NCI-H2029 treated with DMSO at 0.1 percent for 48 hours (cell line): ENCODE measurements at regions not wholly inside any gene's neighbourhood (a gene's known extent, or its start where the extent isn't known, plus 50 kb on each side); places are given as distances from the start of the nearest gene placed in this dataset.
A peak's percentile ranks its signal among the peaks of the same experiment; 100 is the strongest.

Source experiments
- DNase-seq: peaks from one replicate; lab custom pipeline; 2025; lab: John Stamatoyannopoulos, UW

DNA sequence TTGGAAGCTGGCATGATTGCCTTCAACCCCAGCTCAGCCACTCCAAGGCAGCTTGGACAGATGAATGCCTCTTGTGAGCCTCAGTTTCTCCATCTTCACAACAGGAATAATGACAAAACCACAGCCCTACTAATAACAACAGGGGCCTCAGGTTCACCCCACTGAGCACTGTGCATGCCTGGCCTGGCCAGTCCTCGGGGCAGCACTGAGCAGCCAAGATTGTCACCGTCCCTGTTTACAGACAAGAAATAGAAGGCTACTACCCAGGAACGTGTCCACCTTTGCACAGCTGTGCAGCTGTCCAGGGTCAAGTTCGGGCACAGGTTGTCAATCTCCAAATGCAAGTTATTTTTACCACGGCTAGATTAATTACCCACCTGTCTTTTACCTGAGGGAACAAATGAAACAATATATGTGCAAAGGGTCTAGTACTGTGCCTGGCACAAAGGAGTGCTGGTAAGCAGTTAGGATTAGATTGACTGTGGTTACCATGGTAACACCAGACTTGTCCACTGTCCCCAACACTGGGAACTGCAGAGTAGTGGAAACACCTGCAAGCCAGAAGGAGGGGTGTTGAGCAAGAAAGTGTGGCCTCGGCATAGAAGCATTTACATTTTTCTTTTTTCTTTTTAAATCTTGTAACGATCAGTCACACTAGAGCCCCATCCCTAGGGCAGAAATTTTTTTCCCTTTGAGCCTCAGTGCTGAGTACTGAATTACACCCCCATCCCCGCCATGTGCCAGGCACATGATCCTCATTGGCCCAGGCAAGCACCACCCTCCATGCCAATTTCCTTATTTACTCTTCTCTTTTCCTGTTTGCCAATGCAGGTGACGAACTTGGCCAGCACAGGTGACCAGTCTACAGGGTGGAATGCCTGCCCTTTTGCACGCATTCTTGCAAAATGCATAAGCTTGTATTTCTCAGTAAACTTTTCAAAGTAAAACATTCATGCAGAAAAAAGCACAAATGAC lies 66.3 kb upstream of the SLC6A6 start:
- DNase-seq, result peak; percentile 95

DNA sequence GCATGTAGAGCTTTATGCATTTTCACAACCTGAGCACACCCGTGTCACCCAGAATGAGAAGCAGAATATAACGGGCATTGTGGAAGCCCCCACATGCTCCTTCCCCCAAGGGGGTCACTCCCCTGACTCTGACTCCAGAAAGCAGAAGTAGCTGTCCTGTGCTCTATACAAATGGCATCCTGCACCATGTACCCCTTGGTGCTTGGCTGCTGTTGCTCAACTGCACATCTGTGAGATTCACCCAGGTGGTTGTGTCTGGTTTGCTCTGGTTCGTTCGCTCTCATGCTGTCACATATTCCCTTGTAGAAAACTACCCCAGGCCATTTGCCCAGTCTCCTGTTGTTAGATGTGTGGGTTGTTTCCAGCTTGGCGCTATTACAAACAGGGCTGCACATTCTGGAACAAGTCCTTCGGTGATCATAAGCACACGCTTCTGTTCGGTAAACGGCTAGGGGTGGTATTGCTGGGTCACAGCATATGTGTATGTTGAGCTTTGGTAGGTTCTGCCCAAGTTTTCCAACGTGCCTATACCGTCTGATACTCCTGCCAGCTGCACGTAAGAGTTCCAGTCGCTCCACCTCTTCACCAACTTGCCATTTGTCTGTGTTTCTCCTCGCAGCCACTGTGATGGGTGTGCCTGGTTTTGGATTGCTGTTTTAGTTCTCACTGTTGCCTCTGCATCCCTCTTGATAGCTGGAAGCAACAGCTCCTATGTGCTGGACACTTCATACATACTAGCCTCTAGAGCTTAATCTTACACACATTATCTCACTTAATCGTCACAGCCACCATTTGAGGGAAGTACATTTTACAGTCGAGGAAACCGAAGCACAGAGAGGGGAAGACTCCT lies 65.4 kb upstream of the SLC6A6 start:
- DNase-seq, result no peak

DNA sequence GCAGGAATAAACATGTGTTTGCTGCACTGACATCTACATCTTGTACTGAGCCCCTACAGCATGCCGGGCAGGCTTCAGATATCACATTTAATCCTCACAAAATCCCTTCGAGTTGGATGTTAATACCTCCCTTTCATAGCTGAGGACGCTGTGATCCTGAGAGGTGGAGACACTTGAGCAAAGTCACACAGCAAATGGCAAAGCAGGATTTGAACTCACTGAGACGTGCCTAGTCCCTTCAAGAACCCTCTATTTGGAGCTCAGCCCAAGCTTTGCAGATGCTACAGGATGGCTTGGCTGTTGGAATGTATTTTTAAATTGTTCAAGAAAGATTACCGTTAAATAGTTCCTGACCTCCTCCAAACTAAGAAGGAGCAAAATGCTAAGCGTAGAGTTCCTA lies 64.6 kb upstream of the SLC6A6 start:
- no peak for DNase-seq

DNA sequence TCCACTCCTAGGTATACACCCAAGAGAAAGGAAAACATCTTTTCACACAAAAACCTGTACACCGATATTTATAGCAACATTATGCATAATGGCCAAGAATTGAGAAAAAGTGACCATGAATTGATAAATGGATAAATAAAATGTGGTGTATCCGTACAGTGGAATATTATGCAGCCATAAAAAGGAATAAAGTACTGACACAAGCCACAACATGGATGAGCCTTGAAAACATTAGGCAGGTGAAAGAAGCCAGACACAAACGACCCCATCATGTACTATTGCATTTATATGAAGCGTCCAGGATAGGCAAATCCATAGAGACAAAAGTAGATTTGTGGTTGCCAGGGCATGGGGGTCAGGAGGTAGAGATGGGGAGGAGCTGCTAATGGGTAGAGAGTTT lies 64.2 kb upstream of the SLC6A6 start:
- DNase-seq, result no peak

- no peak for DNase-seq
These were observed 63.4 kb upstream of the SLC6A6 start for GRCh38 chr3:14338898-14339458.

DNA sequence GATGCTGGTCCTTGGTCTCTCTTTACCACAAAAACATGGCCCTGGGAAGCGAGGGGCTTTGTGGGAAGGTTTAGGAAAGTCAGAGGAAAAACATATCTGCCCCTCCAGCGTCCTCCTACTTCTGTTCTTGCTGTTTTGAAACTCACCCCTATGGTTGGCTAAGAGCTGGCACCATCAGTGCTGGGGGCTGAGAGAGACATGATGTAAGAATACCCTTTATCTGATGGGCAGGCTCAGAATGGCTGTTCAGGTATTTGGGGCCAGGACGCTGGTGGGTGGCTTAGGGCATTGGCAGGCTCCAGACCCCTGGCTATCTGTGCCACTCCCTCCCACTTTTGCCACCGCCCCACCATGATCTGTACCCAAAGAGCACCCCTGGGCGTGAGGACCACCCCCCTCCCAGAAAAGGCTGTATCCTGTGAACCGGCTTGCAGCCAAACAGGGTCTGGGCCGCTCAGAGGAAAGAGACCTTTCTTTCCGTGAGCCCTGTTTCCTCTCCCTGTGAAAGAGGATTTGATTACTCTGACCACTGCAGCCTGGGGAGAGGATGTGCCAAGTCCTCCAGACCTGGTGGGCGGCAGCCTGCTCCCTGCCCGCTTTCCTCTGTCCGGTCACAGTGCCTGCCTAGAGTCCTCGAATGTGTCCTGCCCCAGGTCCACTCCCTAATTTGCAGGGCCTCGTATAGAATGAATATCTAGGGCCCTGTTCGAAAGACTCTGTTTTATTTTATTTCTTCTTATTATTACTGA lies 61.3 kb upstream of the SLC6A6 start:
- DNase-seq, result no peak

DNA sequence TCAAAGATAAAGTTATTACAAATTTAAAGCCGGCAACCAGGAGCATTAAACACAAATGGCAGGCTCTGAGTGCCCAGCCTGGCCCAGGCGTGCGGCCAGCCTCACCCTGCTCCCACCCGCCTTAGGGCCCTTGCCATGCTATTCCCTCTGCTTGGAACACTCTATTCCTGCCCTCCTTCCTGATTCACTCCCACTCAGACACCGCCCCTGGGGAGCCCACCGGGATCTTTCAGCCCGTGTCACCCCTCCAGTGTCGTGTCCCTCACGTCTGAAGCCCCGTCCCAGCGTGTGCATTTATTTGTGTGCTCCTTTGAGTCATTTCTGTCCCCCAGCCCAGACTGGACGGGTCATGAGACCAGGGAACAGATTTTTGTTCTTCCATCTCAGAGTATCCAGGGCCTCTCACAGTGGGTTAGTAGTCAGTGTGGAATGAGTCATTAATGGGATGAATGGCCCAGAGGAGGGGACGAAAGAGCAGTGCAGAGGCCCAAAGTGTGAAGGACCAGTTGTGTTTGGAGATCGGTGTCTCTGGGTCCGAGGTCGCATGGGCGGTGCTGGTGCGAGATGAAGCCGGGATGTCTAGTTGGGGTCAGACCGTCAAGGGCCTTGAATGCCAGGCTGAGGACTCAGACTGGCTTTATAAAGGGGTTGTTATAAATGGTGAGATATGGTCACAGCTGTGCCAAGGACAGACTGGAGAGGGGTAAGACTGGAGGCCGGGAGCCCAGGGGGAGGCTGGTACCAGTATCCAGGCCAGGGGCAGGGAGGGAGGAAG lies 58.9 kb upstream of the SLC6A6 start:
- DNase-seq, result no peak

DNA sequence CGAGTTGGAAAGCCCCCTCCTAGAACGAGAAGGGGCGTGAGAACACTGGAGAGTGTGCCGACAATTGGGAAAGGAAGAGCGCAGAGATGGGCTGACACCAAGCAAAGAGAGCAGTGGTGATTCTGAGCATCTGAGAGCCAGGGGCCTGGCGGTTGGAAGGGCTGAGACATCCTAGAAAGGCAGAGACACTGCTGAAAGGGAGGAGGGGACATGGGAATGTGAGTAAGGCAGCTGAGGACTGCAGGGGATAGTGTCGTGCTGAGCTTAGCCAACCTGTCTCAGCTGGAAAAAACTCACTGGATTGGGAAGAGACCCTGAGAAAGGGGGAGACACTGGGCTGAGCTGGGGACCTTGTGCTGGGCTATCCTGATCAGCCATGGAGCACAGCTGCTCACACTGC lies 58.1 kb upstream of the SLC6A6 start:
- DNase-seq, result no peak

GRCh38 chr3:14345496-14346150 lies 56.8 kb upstream of the SLC6A6 start:
- DNase-seq, result no peak

GRCh38 chr3:14346191-14346590 lies 56.2 kb upstream of the SLC6A6 start:
- DNase-seq, result no peak

DNA sequence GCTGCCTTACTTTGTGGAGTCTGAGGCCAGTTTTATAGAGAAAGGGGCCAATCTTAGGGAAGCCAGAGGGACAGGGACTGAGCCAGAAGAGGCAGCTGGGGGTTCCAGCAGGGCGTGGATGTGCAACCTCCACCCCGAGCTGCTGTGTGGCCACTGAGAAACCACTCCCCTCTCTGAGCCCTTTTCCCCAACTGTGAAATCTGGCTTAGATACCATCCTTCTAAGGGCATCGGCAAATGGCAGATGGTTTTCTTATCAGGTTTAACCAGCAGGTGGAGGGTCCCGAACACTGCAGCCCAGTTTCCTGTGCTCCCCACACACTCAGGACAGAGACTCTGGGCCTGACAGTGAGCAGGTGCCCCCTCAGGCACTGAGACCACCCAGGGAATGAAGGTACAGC lies 55.8 kb upstream of the SLC6A6 start:
- DNase-seq, result no peak

- DNase-seq, result no peak
These were observed 55.3 kb upstream of the SLC6A6 start for GRCh38 chr3:14347110-14347509.

GRCh38 chr3:14351617-14352001 lies 50.8 kb upstream of the SLC6A6 start:
- no peak for DNase-seq

- DNase-seq, result no peak
These were observed 50.3 kb upstream of the SLC6A6 start for GRCh38 chr3:14352002-14352627.
